GM19193 (cell line): ENCODE measurements at regions not wholly inside any gene's neighbourhood (a gene's known extent, or its start where the extent isn't known, plus 50 kb on each side); places are given as distances from the start of the nearest gene placed in this dataset.

ENCODE experiments used
- POLR2A ChIP-seq: IDR thresholded peaks from 4 replicates; pipeline ENCODE4 v1.6.1; 2011; ENCODE audit not compliant: insufficient read depth, insufficient read length; ENCODE audit errors: extremely low read depth

DNA sequence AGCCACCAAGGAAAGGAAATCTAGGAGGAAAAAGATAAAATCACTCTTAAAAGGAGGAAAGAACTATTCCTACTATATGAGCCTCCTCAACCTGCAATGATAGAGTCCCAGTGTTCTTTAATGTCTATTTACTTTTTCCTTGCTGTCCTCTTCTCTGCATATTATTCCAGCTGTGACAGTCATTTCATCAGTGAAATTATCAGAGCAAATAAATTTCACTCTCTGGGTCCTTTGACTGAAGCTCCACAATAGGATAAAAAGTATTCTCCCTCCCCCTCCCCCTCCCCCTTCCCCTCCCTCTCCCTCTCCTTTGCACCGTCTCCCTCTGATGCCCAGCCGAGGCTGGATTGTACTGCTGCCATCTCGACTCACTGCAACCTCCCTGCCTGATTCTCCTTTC is 107.5 kb upstream of the DPT start:
- TF ChIP-seq POLR2A = no peak

DNA sequence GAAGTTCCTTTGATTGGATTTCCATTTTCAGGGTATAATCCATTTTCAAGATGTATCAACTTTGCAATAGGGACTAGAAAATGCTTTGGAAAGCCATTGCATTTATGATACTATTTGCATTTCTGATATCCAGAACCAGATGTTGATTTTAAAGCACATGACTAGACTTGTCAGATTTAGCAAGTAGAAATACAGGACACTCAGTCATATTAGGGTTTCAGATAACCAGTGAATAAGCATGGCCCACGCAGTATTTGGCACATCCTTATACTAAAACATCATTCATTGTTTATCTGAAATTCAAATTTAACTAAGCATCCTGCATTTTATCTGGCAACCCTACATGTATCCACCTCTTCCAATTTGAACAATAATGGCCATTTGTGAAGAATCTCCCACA is 113.3 kb upstream of the DPT start:
- no peak for TF ChIP-seq POLR2A

DNA sequence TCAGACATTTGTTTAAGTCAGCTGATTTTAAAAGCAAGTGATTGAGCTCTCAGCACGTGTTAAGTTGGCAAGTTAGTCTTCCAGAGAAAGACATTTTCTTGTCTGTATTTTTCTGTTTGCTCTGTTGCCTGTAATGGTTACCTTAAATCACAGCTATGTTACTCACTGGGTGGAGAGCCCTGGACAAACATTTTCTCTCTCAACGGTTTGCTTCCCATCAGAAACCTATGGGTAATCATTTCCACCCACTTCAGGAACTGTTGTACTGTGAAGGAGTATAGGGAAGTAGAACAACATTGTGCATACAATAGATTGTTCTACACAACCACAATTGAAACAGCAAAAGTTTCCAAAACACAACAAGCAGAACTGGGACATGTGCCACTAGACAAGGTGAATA is 113.9 kb upstream of the DPT start:
- TF ChIP-seq POLR2A = no peak

DNA sequence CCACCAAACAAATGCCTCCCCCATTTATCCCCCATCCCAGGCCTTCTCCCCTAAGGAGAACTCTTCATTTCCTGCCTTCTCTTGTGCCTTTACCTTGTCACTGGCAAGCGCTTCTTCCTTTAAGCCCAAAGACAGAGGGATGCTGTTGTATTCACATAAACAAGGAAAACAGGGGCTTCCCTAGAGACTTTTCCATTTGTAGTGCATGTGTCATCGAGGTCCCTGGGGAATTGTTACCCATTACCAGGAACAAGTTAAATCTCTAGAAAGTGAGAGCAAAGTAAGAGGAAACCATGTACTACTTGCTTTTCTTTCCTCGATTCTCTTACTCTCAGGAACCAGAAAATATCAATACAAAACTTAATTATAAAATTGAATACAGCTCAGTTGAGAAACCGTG is 114.4 kb upstream of the DPT start:
- no peak for TF ChIP-seq POLR2A

DNA sequence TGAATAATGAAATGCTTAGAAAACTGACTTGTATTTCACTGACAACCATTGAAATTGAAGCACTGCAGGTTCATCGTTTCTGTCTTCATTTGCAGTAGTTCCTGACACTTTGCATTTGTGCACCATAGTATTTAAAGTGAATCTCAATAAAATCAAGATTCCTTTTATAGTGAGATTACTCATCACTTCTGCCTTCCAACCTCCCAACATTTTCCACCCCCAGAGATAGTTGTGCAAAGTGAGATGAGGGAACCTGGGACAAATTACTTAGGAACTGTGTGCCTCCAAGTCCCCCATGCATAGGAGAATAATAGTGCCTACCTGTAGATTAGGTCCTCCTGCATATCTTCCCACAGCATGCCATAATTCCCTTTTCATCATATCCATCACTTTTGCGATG is 114.9 kb upstream of the DPT start:
- TF ChIP-seq POLR2A = no peak

DNA sequence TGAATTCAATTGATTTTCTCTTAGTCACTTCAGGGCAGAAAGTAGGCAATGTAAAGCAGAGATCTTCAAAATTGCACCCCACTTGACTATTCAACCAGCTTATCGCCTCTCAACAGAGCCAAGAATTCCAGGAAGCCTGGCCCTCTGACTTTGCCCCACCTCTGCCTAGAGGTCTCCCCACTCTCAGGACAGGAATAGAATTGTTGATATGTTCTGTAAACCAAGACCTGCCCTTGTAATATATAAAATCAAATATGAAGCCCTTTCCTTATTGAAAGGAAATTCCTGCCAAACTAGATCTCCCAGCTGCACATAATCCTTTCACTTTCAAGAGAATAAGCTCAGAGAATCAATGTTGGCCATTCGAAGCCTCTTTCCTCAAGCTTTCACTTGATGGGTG is 116.1 kb upstream of the DPT start:
- TF ChIP-seq POLR2A = no peak

DNA sequence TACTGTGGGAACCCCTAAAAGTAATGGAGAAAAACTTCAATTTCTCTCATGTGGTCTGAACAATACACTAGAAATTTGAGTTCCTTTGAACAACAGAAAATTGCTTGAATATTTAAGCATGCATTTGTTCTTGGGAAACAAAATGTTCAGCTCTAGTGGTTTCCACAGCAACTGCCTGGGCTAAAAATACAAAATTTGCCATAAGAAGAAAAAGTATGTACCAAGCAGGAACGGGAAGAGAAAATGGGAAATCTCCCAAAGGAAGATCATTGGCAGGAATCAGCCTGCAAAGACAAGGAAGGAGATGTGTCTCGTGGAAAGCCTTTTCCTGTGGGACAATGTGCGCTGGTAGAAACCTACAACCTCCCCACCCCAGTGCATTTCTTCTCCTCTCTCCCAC is 119.0 kb upstream of the DPT start:
- no peak for TF ChIP-seq POLR2A

DNA sequence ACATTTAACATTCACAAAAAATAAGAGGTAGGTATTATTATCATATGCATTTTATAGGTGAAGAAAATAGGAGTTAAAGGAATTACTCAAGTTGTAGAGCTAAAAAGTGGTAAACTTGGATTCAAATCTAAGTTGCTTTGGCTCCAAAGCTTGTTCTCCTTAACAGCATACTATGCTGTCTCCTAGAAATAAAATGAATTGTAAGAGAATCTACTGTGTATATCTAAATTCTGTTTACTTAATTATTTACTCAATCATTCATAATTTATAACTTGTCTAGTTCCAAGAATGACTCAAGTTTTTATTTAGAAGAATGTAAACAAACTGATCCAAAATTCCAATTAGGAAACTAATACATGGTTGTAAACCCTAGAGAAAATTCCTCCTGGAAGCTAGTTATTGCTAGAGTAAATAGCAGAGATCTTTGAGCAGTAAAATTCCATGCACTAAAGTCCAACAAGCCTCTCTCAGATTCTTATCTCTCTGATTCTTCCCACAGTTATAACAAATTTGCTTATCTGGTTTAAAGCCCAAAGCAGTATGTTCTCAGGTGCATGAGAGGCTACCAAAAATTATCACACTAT is 132.5 kb upstream of the DPT start:
- TF ChIP-seq POLR2A = no peak

DNA sequence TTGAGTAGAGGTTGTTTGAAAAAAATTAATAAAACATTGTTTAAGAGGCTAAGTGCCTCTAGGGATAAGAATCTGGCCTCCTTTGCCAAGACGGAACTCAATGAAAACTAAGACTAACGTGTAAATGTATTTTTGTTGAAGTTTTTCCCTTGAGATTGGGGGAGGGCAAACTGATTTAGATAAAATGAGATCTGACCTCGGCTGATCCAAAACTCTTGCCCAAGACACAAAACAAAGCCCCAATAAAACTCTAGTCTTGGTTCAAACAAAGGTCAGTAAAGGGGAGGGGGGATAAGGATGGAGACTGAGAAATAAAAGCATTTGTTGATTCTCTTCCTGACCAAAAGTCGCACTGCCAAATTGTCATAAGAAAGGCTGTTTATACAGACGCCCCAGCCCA is 134.8 kb upstream of the DPT start:
- no peak for TF ChIP-seq POLR2A

DNA sequence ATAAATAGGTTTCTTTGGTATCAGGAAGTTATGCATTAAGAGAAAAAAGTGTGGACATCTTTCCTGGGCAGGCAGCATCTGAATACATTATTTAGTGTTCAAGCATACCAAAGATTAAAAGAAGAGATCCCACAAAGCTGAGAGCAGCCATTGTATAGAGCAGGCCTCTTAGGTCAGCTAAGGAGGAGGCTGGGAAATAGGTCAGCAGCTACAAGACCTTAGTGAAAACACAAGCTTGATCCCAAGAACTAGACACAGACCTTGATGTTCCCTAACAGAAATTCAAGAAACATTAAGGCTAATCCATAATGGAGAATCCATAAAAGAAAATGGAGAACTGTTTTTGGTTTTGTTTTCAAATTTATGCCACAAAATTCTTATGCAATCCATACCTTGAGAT is 135.3 kb upstream of the DPT start:
- TF ChIP-seq POLR2A = no peak

DNA sequence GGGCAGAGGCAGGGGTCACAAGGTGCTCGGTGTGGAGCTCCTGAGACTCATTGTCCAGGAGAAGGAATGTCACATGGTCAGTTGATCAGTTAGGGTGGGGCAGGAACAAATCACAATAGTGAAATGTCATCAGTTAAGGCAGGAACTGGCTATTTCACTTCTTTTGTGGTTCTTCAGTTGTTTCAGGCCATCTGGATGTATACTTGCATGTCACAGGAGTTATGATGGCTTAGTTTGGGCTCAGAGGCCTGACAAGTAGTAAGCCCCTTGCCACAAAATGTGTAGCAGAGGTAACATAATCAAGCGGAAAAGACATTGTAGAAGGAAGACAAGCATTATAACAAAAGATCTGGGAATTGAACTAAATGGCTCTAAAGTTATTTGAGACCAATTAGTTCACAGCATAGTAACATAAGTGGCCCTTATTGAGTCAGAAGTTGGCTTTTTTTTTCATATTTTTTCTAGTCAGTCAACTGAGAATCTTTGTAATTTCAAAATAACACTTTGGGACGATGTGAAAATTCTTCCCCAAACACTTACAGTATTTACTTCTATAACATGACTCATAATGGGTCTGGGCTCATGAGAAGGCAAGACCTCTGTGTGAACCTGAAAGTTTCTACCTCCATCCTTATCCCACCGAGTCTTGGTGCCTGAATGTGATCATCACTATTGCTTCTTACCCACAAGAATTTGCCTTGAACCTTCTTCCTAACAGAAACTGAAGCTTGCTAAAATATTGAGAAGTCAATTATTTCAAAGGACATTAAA is 137.0 kb upstream of the DPT start:
- TF ChIP-seq POLR2A = no peak

DNA sequence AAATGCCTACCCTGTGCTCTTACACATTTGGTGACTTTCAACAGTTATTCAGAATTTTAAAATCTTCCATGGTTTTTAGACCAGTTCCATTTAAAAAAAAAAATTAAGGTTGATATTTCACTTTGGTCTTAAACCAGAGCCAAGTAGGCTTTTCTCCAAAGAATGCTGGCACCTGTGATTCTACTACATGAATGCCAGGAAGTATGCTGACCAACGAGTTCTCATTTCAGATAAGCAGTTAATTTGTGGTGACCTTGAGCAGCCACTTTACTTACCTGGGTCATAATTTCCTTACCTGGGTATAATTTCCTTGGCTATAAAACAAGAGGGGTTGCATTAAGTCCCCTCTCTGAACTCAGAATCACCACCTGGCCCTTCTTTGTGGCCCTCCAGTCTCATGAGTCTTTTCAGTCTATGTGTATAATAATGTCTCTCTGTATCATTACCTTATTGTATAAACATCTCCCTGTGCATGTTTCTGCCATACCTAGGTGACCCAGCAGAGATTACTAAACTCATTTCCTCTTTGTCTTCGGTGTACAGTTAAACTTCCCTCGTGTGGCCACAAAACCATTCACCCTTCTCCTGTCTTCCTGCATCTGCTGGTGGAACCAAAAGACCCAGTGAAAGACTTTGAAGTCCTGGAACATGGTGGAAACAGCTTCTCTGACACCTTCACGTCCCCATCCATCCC is 139.1 kb upstream of the DPT start:
- no peak for TF ChIP-seq POLR2A

DNA sequence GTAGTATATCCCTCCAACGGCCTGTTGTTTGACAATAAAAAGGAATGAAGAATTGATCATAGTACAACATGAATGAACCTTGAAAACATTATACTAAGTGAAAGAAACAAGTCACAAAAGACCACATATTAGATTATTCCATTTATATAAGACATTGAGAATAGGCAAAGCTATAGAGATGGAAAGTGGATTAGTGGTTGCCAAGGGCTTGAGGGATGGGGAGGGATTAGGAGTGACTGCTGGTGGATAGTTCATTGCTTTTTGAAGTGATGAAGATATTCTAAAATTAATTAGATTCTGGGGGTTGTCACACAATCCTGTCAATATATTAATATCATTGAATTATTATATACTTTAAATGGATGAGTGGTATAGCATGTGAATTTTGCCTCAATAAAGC is 142.5 kb upstream of the DPT start:
- TF ChIP-seq POLR2A = no peak

DNA sequence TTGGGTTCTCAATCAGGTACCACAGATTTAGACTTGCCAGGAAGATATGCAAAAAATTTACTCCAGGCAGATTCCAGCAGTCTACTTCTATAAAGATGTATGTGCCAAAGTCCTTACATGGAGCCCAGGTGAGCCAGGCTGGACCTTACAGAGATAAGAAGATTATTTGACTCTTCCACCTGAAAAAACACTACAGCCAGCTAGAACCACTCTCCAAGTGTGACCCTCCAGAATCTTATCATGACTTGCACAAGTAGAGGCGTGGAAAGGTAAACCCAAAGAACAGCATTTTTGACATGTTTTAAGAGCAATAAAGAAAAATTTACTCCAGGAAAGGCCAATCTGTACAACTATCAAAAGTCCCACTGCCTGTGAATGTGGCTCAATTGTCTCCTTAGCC is 146.8 kb upstream of the DPT start:
- TF ChIP-seq POLR2A = no peak

DNA sequence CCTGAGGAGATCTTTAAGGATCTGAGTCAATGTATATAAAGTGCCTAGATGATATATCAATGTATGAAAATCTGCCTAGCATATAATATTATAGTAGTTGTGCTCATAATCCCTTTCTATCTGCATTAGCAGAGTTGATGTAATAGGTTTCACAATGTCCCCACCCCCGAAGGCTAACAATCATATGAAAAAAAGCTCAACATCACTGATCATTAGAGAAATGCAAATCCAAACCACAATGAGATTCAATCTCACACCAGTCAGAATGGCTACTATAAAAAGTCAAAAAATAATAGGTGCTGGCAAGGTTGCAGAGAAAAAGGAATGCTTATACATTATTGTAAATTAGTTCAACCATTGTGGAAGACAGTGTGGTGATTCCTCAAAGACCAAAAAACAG is 147.8 kb upstream of the DPT start:
- no peak for TF ChIP-seq POLR2A
